ENCODE measurements at regions not wholly inside any gene's neighbourhood (a gene's known extent, or its start where the extent isn't known, plus 50 kb on each side); places are given as distances from the start of the nearest gene placed in this dataset.

DNA sequence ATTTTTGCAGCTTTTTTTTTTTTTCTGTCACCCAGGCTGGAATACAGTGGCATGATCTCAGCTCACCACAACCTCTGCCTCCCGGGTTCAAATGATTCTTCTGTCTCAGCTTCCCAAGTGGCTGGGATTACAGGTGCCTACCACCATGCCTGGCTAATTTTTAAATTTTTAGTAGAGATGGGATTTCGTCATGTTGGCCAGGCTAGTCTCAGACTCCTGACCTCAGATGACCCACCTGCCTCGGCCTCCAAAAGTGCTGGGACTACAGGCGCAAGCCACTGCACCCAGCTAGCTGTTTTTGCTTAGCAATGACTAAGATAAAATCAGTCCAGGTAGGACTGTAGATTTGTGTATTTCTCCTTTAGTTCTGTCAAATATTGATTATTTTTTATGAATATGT lies 403.7 kb downstream of the PID1 start:
- intact Hi-C loops (cut with DNase I; ENCODE audit: low total_unique reads) = no loop called here
- Histone ChIP-seq H3K36me3 (no peaks in the 10 kb centered on the region), H3K9me3 (peaks cover 0 to 13% (median 0%) of the 10 kb centered on the region in 4 donors), H3K4me3 (no peak overlapping the region), H3K27me3 (no peaks in the 10 kb centered on the region), H3K27ac (no peak overlapping the region), H3K4me1 (no peaks in the 10 kb centered on the region)
- TF ChIP-seq, protein P1, sequence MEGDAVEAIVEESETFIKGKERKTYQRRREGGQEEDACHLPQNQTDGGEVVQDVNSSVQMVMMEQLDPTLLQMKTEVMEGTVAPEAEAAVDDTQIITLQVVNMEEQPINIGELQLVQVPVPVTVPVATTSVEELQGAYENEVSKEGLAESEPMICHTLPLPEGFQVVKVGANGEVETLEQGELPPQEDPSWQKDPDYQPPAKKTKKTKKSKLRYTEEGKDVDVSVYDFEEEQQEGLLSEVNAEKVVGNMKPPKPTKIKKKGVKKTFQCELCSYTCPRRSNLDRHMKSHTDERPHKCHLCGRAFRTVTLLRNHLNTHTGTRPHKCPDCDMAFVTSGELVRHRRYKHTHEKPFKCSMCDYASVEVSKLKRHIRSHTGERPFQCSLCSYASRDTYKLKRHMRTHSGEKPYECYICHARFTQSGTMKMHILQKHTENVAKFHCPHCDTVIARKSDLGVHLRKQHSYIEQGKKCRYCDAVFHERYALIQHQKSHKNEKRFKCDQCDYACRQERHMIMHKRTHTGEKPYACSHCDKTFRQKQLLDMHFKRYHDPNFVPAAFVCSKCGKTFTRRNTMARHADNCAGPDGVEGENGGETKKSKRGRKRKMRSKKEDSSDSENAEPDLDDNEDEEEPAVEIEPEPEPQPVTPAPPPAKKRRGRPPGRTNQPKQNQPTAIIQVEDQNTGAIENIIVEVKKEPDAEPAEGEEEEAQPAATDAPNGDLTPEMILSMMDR (IDR thresholded peaks at IDR 0.05) = no peak
- TF ChIP-seq EP300 (IDR thresholded peaks at IDR 0.05) (no peak), POLR2AphosphoS5 (IDR thresholded peaks at IDR 0.05) (no peak), POLR2A (IDR thresholded peaks at IDR 0.05) (no peak)
- 80 to 89% (median 87%) methylated on average over 4 of the region's 4 CpGs for WGBS, 5 donors
- no peak for DNase-seq

DNA sequence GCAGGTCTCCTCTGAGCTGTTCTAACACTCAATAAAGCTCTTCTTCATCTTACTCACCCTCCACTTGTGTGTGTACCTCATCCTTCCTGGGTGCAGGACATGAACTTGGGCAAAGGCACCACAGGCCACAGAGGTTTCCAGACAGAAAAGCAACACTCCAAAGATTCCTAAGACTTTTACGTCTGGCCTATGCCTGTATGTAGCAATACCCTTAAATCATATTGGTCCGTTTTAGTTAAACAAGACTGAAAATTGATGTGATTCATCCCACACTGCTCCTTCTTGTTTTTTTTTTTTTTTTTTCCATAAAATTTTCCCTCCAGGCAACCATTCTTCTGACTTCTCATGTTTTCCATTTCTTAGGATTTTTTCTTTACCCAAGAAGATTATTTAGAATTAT lies 404.3 kb downstream of the PID1 start:
- TF ChIP-seq POLR2A (IDR thresholded peaks at IDR 0.05) (no peak), POLR2AphosphoS5 (IDR thresholded peaks at IDR 0.05) (no peak), EP300 (IDR thresholded peaks at IDR 0.05) (no peak)
- TF ChIP-seq, protein P1 (IDR thresholded peaks at IDR 0.05) = no peak
- 78 to 90% (median 82%) methylated on average over 2 of the region's 2 CpGs for WGBS, 5 donors
- Histone ChIP-seq H3K4me3 (no peak overlapping the region), H3K27me3 (no peaks in the 10 kb centered on the region), H3K27ac (no peak overlapping the region), H3K4me1 (no peaks in the 10 kb centered on the region), H3K9me3 (peaks cover 0 to 13% (median 0%) of the 10 kb centered on the region in 4 donors), H3K36me3 (no peaks in the 10 kb centered on the region)
- intact Hi-C loops (cut with DNase I; ENCODE audit: low total_unique reads) = no loop called here
- no peak for DNase-seq

DNA sequence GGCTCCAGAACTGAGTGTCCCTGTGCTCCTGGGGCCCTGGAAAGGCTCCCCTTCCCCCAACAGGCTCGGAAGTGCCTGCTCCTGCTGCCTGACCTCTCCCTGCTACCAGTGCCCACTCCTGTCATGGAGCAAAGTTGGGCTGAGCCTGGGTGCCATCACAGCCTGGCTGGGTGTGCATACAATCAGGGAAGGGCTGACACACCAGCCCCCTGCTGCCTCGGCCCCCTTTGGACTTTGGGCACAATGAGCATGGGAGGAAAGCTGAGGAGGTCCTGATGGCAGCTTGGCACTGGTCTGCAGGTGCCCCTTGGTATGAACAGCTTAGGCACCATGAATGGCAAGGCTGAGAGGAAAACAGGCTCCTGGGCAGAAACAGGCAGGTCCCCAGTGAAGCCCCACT lies 405.0 kb downstream of the PID1 start:
- H3K36me3 ChIP-seq = no peaks in the 10 kb centered on the region
- peaks cover 0 to 10% (median 0%) of the 10 kb centered on the region in 4 donors for H3K9me3 ChIP-seq
- no peak overlapping the region for H3K4me3 ChIP-seq
- no peaks in the 10 kb centered on the region for H3K4me1 ChIP-seq
- DNase-seq = no peak
- intact Hi-C loops (cut with DNase I; ENCODE audit: low total_unique reads) = no loop called here
- 70 to 83% (median 74%) methylated on average over 2 of the region's 2 CpGs; no CpG with 5 or more reads in 1 of the 5 donors for WGBS, 5 donors
- no peaks in the 10 kb centered on the region for H3K27me3 ChIP-seq
- no peak overlapping the region for H3K27ac ChIP-seq
- no peak for TF ChIP-seq POLR2A (IDR thresholded peaks at IDR 0.05)
- TF ChIP-seq EP300 (IDR thresholded peaks at IDR 0.05) = no peak
- TF ChIP-seq, protein P1 (IDR thresholded peaks at IDR 0.05) = no peak
- TF ChIP-seq POLR2AphosphoS5 (IDR thresholded peaks at IDR 0.05) = no peak

DNA sequence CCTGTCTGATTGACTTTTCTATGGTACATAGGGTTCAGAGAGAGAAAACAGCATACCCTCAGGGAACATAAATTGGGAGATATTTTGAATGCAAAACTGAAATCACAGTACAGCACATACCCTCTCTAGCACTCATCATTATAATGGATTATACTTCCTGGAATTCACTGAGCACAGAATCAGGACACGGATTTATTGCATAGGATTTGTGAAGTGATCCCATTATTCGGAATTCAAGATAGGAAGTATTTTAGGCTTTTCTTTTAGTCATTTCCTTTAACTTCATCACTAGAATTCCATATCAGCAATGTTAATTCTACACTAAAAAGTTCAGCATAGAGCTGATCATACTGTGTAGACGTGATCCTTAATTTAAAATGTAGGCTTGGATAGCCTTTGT lies 407.0 kb downstream of the PID1 start:
- Histone ChIP-seq H3K36me3 (no peaks in the 10 kb centered on the region), H3K4me3 (no peak overlapping the region), H3K4me1 (no peaks in the 10 kb centered on the region), H3K9me3 (peaks cover 0 to 10% (median 0%) of the 10 kb centered on the region in 4 donors), H3K27ac (no peak overlapping the region), H3K27me3 (no peaks in the 10 kb centered on the region)
- WGBS, 5 donors = 75 to 89% (median 79%) methylated on average over 3 of the region's 3 CpGs
- intact Hi-C loops (cut with DNase I; ENCODE audit: low total_unique reads) = no loop called here
- TF ChIP-seq, protein P1 (IDR thresholded peaks at IDR 0.05) = no peak
- no peak for TF ChIP-seq EP300 (IDR thresholded peaks at IDR 0.05)
- no peak for TF ChIP-seq POLR2AphosphoS5 (IDR thresholded peaks at IDR 0.05)
- no peak for TF ChIP-seq POLR2A (IDR thresholded peaks at IDR 0.05)
- DNase-seq = no peak

Data from stomach (tissue), 8 donors.